ENCODE measurements at regions not wholly inside any gene's neighbourhood (a gene's known extent, or its start where the extent isn't known, plus 50 kb on each side); places are given as distances from the start of the nearest gene placed in this dataset.

GRCh38 chr2:18362696-18363095 is 197.8 kb downstream of the RDH14 start:
- TF ChIP-seq CTCF (IDR thresholded peaks at IDR 0.05) = no peak
- no peak for TF ChIP-seq POLR2A (IDR thresholded peaks at IDR 0.05)
